Stomach (tissue), 8 donors: ENCODE measurements at regions not wholly inside any gene's neighbourhood (a gene's known extent, or its start where the extent isn't known, plus 50 kb on each side); places are given as distances from the start of the nearest gene placed in this dataset.

ENCODE experiments used
- DNase-seq, 2 donors: peaks; one replicate each; pipeline versions ENCODE4 v3.0.0 to v3.0.0-alpha.2; 2013 to 2019
- H3K27ac ChIP-seq, 5 donors: fragments of 200-600 bp in 4 of 5; sonication (generic) in 4 of 5; one replicate each; pipeline ENCODE4 v1.5.1; 2013 to 2019; ENCODE audit warnings: mild to moderate bottlenecking in 1 of 5, moderate library complexity in 1 of 5
- H3K27me3 ChIP-seq, 3 donors: fragments of 200-600 bp; sonication (generic); one replicate each; pipeline ENCODE4 v1.5.1; 2017 to 2019; ENCODE audit warnings: mixed run types in 1 of 3
- H3K36me3 ChIP-seq, 4 donors: fragments of 200-600 bp; sonication (generic); 1 replicate in 3 of 4; 2 replicates in 1 of 4; pipeline ENCODE4 v1.5.1; 2016 to 2019
- H3K4me1 ChIP-seq, 4 donors: fragments of 200-600 bp; sonication (generic); one replicate each; pipeline ENCODE4 v1.5.1; 2016 to 2019
- H3K4me3 ChIP-seq, 4 donors: fragments of 200-600 bp; sonication (generic) in 3 of 4; one replicate each; pipeline ENCODE4 v1.5.1; 2016 to 2019; ENCODE audit warnings: mild to moderate bottlenecking in 1 of 4
- H3K9me3 ChIP-seq, 4 donors: fragments of 200-600 bp; sonication (generic); one replicate each; pipeline ENCODE4 v1.5.1; 2016 to 2019
- CTCF ChIP-seq, 7 experiments: fragments of 450-650 bp in 4 of 7; fragments of 200-600 bp in 3 of 7; sonication (generic) in 3 of 7; IDR thresholded peaks; one replicate each; pipeline ENCODE4 v1.5.1; 2016 to 2019; ENCODE audit warnings: antibody characterized with exemption in 7 of 7, control low read depth in 2 of 7, mild to moderate bottlenecking in 1 of 7
- EP300 ChIP-seq: sonication (generic); formaldehyde crosslinking; IDR thresholded peaks from one replicate; pipeline ENCODE4 v1.6.1; 2017; ENCODE audit warnings: antibody characterized with exemption
- POLR2A ChIP-seq, 4 donors: fragments of 450-650 bp; IDR thresholded peaks; one replicate each; pipeline ENCODE4 v1.6.1; 2016; ENCODE audit warnings: antibody characterized with exemption in 4 of 4, control low read depth in 2 of 4, mild to moderate bottlenecking in 1 of 4, moderate library complexity in 1 of 4
- POLR2AphosphoS5 ChIP-seq, 3 donors: sonication (generic); formaldehyde crosslinking; IDR thresholded peaks; one replicate each; pipeline ENCODE4 v1.6.1; 2016; ENCODE audit warnings: antibody characterized with exemption in 3 of 3
- WGBS, 5 donors: extraction: QIAGEN DNeasy Blood & Tissue Kit in 3 of 5; methylation state at CpG; one replicate each; pipeline versions ENCODE4 v1.1.5 to v1.1.7; 2013 to 2018; 5-methylcytosine and 5-hydroxymethylcytosine counted together
- intact Hi-C: fragments of 100-400 bp; cut with DNase I; formaldehyde crosslinking; loops from one replicate; pipeline ENCODE4 v1.15.1; 2023; ENCODE audit warnings: low total_unique reads
- donor health status: healthy with polysubstance abuse.
- donor health status: Bipolar disorder and iron deficiency.
- donor health status: healthy.

- no peaks in the 10 kb centered on the region for H3K27me3 ChIP-seq
- no peak overlapping the region for H3K27ac ChIP-seq
- H3K4me3 ChIP-seq = no peak overlapping the region
- WGBS, 5 donors = 78 to 81% (median 78%) methylated on average over 7 of the region's 7 CpGs
- TF ChIP-seq POLR2AphosphoS5 (IDR thresholded peaks at IDR 0.05) (no peak), CTCF (IDR thresholded peaks at IDR 0.05) (no peak), POLR2A (IDR thresholded peaks at IDR 0.05) (no peak)
- H3K36me3 ChIP-seq = no peaks in the 10 kb centered on the region
- intact Hi-C loops = no loop called here
- H3K4me1 ChIP-seq = no peaks in the 10 kb centered on the region
- no peak for DNase-seq
- no peaks in the 10 kb centered on the region for H3K9me3 ChIP-seq
Observed at GRCh38 chr6:90941885-90942284, 355.0 kb upstream of the MAP3K7 start.

DNA sequence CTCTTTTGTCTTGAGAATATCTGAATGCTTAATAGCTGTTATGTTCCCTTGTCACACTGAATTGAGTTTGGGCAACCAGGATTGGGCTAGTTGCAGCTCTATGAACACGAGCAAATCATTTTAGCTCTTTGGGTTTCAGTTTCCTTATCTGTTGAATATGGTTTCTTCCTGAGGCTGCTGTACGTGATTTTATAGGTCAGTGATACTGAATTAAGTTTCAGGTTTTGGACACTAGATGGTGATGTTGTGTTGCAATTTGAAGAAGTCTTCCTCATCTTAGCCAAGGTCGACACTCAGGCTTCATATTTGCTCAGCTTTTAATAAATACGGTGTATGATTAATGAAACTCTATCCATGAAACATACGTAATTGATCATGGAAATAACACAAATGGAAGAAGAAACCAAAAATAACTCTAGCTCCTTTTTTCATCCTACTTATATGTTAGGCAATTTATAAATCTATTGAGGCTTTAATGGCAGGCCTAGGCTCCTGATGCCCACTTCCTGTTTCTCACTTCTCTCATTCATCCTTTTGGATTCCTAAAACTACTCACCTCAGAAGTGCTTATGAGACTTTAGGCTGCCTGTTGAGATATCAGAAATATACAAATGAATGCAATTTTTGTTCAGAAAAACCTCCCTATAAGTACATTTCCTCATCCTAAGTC, 354.1 kb upstream of the MAP3K7 start:
- no peaks in the 10 kb centered on the region for H3K36me3 ChIP-seq
- peak in 1 of 2 donors; percentile 79 for DNase-seq
- TF ChIP-seq POLR2AphosphoS5 (IDR thresholded peaks at IDR 0.05) (no peak), POLR2A (IDR thresholded peaks at IDR 0.05) (no peak), CTCF (IDR thresholded peaks at IDR 0.05) (peak in 2 of 7 experiments; percentile 17 to 41)
- no peaks in the 10 kb centered on the region for H3K9me3 ChIP-seq
- H3K4me3 ChIP-seq = no peak overlapping the region
- no peak overlapping the region for H3K27ac ChIP-seq
- no peaks in the 10 kb centered on the region for H3K4me1 ChIP-seq
- intact Hi-C loops = no loop called here
- no peaks in the 10 kb centered on the region for H3K27me3 ChIP-seq
- WGBS, 5 donors = 13 to 24% (median 20%) methylated on average over 5 of the region's 5 CpGs

- H3K36me3 ChIP-seq = no peaks in the 10 kb centered on the region
- TF ChIP-seq EP300 = no peak
- no peak for TF ChIP-seq POLR2A (IDR thresholded peaks at IDR 0.05)
- TF ChIP-seq POLR2AphosphoS5 (IDR thresholded peaks at IDR 0.05) = no peak
- TF ChIP-seq CTCF (IDR thresholded peaks at IDR 0.05) = no peak
- H3K4me1 ChIP-seq = no peaks in the 10 kb centered on the region
- WGBS, 5 donors = 38 to 73% (median 64%) methylated on average over 1 of the region's 1 CpG
- H3K4me3 ChIP-seq = no peak overlapping the region
- no peaks in the 10 kb centered on the region for H3K27me3 ChIP-seq
- DNase-seq = no peak
- H3K9me3 ChIP-seq = no peaks in the 10 kb centered on the region
- intact Hi-C loops = no loop called here
- no peak overlapping the region for H3K27ac ChIP-seq
Observed at GRCh38 chr6:90939906-90940305, 353.0 kb upstream of the MAP3K7 start.

- Histone ChIP-seq H3K4me1 (no peaks in the 10 kb centered on the region), H3K36me3 (no peaks in the 10 kb centered on the region), H3K27ac (no peak overlapping the region), H3K4me3 (no peak overlapping the region), H3K9me3 (no peaks in the 10 kb centered on the region), H3K27me3 (no peaks in the 10 kb centered on the region)
- TF ChIP-seq POLR2A (IDR thresholded peaks at IDR 0.05) (no peak), POLR2AphosphoS5 (IDR thresholded peaks at IDR 0.05) (no peak), EP300 (no peak), CTCF (IDR thresholded peaks at IDR 0.05) (no peak)
- DNase-seq = no peak
- intact Hi-C loops = no loop called here
Observed at GRCh38 chr6:90938122-90938521, 351.2 kb upstream of the MAP3K7 start.
